Adrenal gland (tissue), 9 donors: ENCODE measurements at regions not wholly inside any gene's neighbourhood (a gene's known extent, or its start where the extent isn't known, plus 50 kb on each side); places are given as distances from the start of the nearest gene placed in this dataset.
A peak's percentile ranks its signal among the peaks of the same experiment; 100 is the strongest.

Experiments
- DNase-seq, 7 donors: peaks; one replicate each; pipeline ENCODE4 v3.0.0-alpha.2; 2019 to 2020
- H3K27ac ChIP-seq, 5 donors: fragments of 200-600 bp; sonication (generic) in 4 of 5; 1 replicate in 3 of 5; 2 replicates in 2 of 5; pipeline versions ENCODE4 v1.5.1 to v1.8.0; 2016 to 2020; ENCODE audit warnings: mild to moderate bottlenecking in 1 of 5
- H3K27me3 ChIP-seq: fragments of 200-600 bp; 2 replicates; pipeline ENCODE4 v1.8.0; 2021
- H3K36me3 ChIP-seq, 2 donors: fragments of 200-600 bp; replicated peaks in 1 of 2; 1 replicate in 1 of 2; 2 replicates in 1 of 2; pipeline versions ENCODE4 v1.5.1 to v1.8.0; 2018 to 2022
- H3K4me1 ChIP-seq, 2 donors: fragments of 200-600 bp; replicated peaks in 1 of 2; 1 replicate in 1 of 2; 2 replicates in 1 of 2; pipeline versions ENCODE4 v1.5.1 to v1.8.0; 2018 to 2021
- H3K4me3 ChIP-seq, 4 donors: fragments of 200-600 bp; sonication (generic) in 3 of 4; one replicate each; pipeline ENCODE4 v1.5.1; 2016 to 2018
- H3K9me3 ChIP-seq, 3 donors: fragments of 200-600 bp; sonication (generic) in 1 of 3; replicated peaks in 1 of 3; 1 replicate in 2 of 3; 2 replicates in 1 of 3; pipeline versions ENCODE4 v1.5.1 to v1.8.0; 2016 to 2021
- CTCF ChIP-seq, 6 experiments: fragments of 450-650 bp in 4 of 6; fragments of 200-600 bp in 2 of 6; sonication (generic) in 1 of 6; IDR thresholded peaks; 1 replicate in 5 of 6; 2 replicates in 1 of 6; pipeline versions ENCODE4 v1.5.1 to v1.8.0; 2016 to 2021; ENCODE audit warnings: antibody characterized with exemption in 6 of 6, mild to moderate bottlenecking in 2 of 6, moderate library complexity in 1 of 6
- POLR2A ChIP-seq, 2 donors: fragments of 450-650 bp; IDR thresholded peaks; one replicate each; pipeline ENCODE4 v1.6.1; 2017; ENCODE audit warnings: antibody characterized with exemption in 2 of 2, mild to moderate bottlenecking in 2 of 2, moderate library complexity in 1 of 2
- WGBS, 4 donors: extraction: QIAGEN DNeasy Blood & Tissue Kit in 2 of 4; methylation state at CpG; one replicate each; pipeline versions ENCODE4 v1.1.5 to v1.1.7; 2013 to 2017; 5-methylcytosine and 5-hydroxymethylcytosine counted together
- intact Hi-C, 2 donors: fragments of 100-400 bp; cut with DNase I; formaldehyde crosslinking; loops; one replicate each; pipeline versions ENCODE4 v1.14.1 to v1.15.0; 2022 to 2023
- donor health status: healthy with polysubstance abuse.
- donor health status: Bipolar disorder and iron deficiency.
- donor health status: DM: yes; HTN: yes; CAD: no.
- donor health status: DM: no; HTN: no; CAD: no.
- donor health status: DM: no; HTN: no; CAD: no.

- Histone ChIP-seq H3K27ac (no peak overlapping the region), H3K4me3 (no peak overlapping the region), H3K36me3 (no peaks in the 10 kb centered on the region), H3K4me1 (no peaks in the 10 kb centered on the region), H3K27me3 (no peaks in the 10 kb centered on the region), H3K9me3 (no peaks in the 10 kb centered on the region)
- intact Hi-C loops: no loop called here
- no peak for DNase-seq
- no peak for TF ChIP-seq POLR2A (IDR thresholded peaks at IDR 0.05)
- no peak for TF ChIP-seq CTCF (IDR thresholded peaks at IDR 0.05)
- WGBS, 4 donors: 72 to 86% (median 79%) methylated on average over 4 of the region's 4 CpGs
Observed at GRCh38 chr13:74778087-74778486, 643.9 kb upstream of the KLF12 start.

- Histone ChIP-seq H3K4me3 (no peak overlapping the region), H3K36me3 (no peaks in the 10 kb centered on the region), H3K9me3 (no peaks in the 10 kb centered on the region), H3K27me3 (no peaks in the 10 kb centered on the region), H3K27ac (no peak overlapping the region), H3K4me1 (peaks cover 0 to 9% of the 10 kb centered on the region in 2 donors)
- WGBS, 4 donors: 93 to 98% (median 95%) methylated on average over 1 of the region's 1 CpG
- TF ChIP-seq POLR2A (IDR thresholded peaks at IDR 0.05): no peak
- TF ChIP-seq CTCF (IDR thresholded peaks at IDR 0.05): no peak
- no peak for DNase-seq
- intact Hi-C loops: no loop called here
Observed at GRCh38 chr13:74774264-74774663, 640.1 kb upstream of the KLF12 start.

GRCh38 chr13:74773248-74773647 is 639.0 kb upstream of the KLF12 start:
- Histone ChIP-seq H3K27ac (no peak overlapping the region), H3K4me3 (no peak overlapping the region), H3K27me3 (no peaks in the 10 kb centered on the region), H3K4me1 (peaks cover 0 to 9% of the 10 kb centered on the region in 2 donors), H3K9me3 (no peaks in the 10 kb centered on the region), H3K36me3 (no peaks in the 10 kb centered on the region)
- WGBS, 4 donors: 69 to 95% (median 81%) methylated on average over 1 of the region's 1 CpG
- DNase-seq: no peak
- no peak for TF ChIP-seq CTCF (IDR thresholded peaks at IDR 0.05)
- intact Hi-C loops: no loop called here

GRCh38 chr13:74771964-74772363 is 637.8 kb upstream of the KLF12 start:
- DNase-seq: peak in 3 of 7 donors; percentile 15 to 22 (median 21)
- 54 to 62% (median 60%) methylated on average over 3 of the region's 3 CpGs for WGBS, 4 donors
- Histone ChIP-seq H3K27me3 (no peaks in the 10 kb centered on the region), H3K27ac (no peak overlapping the region), H3K4me1 (peaks cover 0 to 9% of the 10 kb centered on the region in 2 donors), H3K36me3 (no peaks in the 10 kb centered on the region), H3K4me3 (no peak overlapping the region), H3K9me3 (no peaks in the 10 kb centered on the region)
- intact Hi-C loops: no loop called here
- no peak for TF ChIP-seq CTCF (IDR thresholded peaks at IDR 0.05)
